ENCODE measurements at regions not wholly inside any gene's neighbourhood (a gene's known extent, or its start where the extent isn't known, plus 50 kb on each side); places are given as distances from the start of the nearest gene placed in this dataset.

DNA sequence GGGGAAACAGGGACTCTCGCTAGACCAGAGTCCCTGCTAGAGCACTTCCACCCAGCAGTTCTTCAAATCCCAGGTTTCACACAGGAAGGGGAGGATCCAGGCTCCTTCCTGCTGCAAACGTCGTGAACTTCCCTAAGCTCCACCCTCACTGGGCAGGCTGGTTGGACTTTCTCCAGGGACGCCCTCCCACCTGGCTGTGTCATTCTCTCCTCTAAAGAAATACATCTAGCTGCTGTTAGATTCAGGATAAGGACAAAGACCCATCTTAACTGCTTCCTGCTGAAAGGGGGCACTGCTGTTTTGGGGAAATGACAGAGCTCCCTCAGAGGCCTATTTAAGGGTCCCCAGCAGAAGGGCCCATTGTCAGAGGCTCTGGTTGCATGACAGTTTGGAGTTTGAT is 230.7 kb downstream of the SEMA6A start:
- TF ChIP-seq, protein P1, sequence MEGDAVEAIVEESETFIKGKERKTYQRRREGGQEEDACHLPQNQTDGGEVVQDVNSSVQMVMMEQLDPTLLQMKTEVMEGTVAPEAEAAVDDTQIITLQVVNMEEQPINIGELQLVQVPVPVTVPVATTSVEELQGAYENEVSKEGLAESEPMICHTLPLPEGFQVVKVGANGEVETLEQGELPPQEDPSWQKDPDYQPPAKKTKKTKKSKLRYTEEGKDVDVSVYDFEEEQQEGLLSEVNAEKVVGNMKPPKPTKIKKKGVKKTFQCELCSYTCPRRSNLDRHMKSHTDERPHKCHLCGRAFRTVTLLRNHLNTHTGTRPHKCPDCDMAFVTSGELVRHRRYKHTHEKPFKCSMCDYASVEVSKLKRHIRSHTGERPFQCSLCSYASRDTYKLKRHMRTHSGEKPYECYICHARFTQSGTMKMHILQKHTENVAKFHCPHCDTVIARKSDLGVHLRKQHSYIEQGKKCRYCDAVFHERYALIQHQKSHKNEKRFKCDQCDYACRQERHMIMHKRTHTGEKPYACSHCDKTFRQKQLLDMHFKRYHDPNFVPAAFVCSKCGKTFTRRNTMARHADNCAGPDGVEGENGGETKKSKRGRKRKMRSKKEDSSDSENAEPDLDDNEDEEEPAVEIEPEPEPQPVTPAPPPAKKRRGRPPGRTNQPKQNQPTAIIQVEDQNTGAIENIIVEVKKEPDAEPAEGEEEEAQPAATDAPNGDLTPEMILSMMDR (IDR thresholded peaks at IDR 0.05; ENCODE audit: low read depth, low read length), result no peak
- no peak for TF ChIP-seq EZH2phosphoT487 (IDR thresholded peaks at IDR 0.05; ENCODE audit: low read depth)
